HG03025 (cell line): ENCODE measurements at regions not wholly inside any gene's neighbourhood (a gene's known extent, or its start where the extent isn't known, plus 50 kb on each side); places are given as distances from the start of the nearest gene placed in this dataset.

Source experiments
- ATAC-seq: cut with Tn5 transposase; IDR thresholded peaks from one replicate; pipeline ENCODE4 v1.9.1; 2021; ENCODE audit warnings: mild to moderate bottlenecking, moderate library complexity; ENCODE audit not compliant: unreplicated experiment, low FRiP score

- no peak for ATAC-seq
Observed at GRCh38 chr9:17019398-17019797, 115.4 kb upstream of the CNTLN start.

GRCh38 chr9:17018540-17019196 is 116.2 kb upstream of the CNTLN start:
- ATAC-seq: no peak

- no peak for ATAC-seq
Observed at GRCh38 chr9:17017931-17018491, 116.8 kb upstream of the CNTLN start.

DNA sequence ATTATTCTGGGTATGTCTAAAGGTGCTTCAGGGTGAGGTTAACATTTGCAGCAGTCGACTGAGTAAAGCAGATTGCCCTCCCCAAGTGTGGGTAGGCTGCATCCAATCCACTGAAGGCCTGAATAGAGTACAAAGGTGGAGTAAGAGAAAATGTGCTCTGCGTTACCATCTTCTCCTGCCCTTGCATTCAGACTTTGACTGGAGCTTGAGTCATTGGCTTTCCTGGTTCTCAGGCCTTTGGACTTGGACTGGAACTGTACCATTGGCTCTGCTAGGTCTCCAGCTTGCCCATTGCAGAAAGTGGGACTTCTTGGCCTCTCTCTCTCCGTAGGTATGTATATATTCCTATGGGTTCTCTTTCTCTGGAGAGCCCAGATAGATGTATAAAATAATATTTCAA is 120.9 kb upstream of the CNTLN start:
- no peak for ATAC-seq

GRCh38 chr9:17013010-17013409 is 121.8 kb upstream of the CNTLN start:
- no peak for ATAC-seq

- no peak for ATAC-seq
Observed at GRCh38 chr9:17011880-17012279, 123.0 kb upstream of the CNTLN start.

- no peak for ATAC-seq
Observed at GRCh38 chr9:17009071-17009470, 125.8 kb upstream of the CNTLN start.

GRCh38 chr9:17005056-17005823 is 129.6 kb upstream of the CNTLN start:
- no peak for ATAC-seq

DNA sequence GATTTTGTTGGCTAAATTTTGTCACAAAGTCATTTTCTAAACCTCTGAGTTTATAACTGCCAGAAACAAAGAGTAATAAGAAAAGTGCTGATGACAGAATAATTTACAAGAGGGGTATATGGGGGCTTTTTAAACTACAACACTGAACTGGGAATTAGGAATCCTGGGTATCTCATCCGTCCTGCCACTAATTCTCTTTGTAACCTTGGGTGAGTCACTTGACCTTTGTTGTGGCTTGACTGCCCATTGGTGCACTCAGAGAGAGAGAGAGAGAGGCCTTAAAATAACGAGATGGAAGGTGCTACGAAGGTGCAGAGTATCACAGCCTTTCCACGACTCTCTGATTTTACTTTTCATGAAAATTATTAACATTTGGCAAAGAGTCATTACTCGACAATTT is 130.3 kb upstream of the CNTLN start:
- ATAC-seq: no peak

DNA sequence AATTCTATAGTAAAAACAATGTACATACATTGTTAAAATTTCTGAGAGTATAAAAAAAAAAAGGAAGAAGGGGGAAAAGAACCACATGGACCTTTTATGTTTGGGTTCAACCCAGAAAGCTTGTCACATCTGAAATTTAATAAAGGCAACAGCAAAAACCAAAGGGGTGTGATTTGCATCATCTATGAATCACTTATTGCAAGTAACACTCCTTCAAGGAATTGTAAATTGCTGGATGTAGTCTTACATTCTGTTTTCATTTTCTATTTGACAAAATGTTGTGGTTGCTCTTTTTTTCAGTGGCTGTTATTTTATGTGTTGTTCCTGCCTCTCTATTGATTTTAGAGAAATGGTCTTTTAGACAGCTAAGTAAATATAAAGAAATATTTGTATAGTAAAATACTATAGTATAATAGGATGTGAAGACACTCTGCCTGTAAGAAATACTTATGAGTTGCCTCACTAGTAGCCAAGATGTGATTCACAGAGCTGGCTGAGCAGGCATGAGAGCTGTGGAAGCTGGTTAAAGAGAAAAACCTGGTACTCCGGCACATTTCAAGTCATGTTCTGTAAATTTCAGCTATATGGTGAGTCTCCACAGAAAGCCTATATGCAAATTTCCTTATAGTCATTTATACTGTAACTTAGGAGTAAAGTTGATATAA is 131.1 kb upstream of the CNTLN start:
- ATAC-seq: no peak

DNA sequence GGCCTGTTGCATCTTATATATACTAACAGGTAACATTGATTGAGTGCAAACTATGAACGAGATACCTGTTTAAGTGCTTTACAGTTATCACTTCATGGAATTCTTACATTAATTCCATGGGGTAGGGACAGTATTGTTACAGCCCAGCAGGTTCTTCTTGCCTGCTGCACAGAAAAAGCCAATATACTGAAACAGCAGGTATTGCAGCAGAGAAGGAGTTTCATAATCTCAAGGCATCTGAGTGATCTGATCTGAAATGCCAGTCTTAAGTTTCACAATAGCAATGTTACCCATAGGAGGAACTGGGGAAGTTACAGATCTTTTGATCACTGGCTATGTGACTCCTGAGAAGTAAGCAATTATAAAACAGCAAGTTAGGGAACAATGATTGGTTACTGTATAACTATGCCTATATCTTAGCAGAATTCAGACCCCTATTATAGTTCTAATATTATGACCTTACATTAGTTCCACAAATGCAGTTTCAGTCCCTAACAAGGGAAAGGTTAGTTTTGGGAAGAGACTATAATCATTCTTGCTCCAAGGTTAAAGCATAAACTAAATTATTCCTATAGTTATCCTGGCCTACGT is 126.5 kb upstream of the BNC2 start:
- no peak for ATAC-seq

- ATAC-seq: no peak
Observed at GRCh38 chr9:16992138-16992537, 121.7 kb upstream of the BNC2 start.

DNA sequence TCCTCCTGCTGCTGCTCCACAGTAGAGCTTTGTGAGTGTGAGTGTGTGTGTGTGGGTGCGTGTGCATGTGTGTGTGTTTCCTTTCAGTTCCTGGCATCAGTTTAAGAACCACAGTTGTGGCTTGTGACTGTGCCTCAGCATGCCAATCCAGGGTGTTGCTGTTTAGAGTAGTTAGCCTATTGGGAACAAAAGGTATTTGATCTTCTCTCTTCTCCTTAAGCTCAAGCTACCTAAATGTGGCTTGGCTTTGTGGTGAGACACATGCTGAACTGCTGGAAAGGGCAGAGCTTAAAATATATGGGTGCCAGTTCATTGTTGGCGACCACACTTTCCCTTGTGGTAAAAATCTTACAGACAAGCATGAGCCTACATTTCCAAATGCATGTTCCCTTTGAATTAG is 116.6 kb upstream of the BNC2 start:
- no peak for ATAC-seq

- ATAC-seq: no peak
Observed at GRCh38 chr9:16986556-16986955, 116.1 kb upstream of the BNC2 start.

DNA sequence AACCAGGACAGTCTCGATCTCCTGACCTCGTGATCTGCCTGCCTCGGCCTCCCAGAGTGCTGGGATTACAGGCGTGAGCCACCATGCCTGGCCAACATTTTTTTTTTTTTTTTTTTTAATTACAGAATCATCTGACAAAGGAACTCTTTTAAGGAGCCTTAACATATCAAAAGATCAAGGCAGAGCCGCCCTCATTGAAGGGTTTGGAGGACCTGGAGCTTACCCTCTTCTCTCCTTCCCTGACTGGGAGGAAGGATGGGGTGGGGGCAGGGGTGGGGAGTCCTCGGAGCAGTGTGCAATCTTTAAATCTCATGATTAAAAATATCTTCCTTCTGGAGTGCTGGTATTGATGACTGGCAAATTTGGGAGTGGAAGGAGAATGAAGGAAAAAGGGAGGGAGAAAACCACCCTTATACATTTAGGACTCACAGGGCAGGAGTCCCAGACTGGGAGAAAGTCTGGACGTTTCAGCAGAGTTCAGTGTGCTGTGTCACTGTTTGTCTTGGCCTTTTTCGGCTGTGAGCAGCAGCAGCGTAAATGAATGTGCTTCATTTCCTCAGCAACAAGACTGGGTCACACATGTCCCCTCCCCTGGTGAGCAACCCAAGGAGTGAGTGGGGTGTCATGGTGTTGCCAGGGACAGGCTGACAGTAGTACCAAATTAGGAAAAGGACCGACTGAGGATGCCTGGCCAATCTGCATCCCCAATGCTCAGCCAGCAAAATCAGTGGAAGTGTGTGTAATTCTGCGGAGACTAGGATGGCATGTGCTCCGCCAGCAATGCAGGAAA is 115.3 kb upstream of the BNC2 start:
- no peak for ATAC-seq

DNA sequence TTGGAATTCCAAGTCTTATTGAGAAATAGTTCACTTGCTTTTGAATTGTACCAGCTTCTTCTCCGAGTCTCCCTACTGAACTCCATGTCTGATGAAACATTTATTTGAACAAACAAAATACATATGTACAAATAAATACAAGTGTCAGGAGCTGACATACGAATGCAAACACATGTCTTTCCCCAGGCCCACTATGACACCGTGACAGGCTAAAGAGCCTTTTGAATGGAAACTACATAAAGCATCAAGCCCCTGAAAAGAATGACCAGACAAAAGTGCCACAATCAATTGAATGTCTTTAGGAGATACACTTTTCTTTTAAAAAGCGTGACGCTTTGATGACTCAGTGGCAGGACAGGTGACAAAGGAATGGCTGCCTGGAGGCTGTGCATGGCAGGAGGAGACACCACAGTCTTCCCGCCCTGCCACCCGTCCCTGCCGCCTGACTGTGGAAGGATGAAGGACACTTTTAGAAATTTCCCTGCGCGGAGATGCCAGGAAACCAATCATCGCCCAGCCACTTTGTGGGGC is 112.4 kb upstream of the BNC2 start:
- no peak for ATAC-seq

DNA sequence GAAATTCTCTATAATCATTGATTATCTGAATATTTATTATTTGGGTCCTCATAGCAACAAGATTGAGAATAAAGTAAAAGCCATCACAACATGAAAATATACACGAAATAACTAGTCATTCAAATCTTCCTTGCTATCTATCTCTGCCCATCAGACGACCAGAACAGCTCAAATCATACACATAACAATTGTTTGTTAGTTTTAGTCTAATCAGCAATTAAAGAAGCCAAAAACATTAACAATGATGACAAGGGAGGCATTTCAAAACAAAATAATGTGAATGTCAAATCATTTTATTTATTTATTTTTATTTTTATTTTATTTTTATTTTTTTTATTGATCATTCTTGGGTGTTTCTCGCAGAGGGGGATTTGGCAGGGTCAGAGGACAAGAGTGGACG is 106.0 kb upstream of the BNC2 start:
- no peak for ATAC-seq

GRCh38 chr9:16974436-16974835 is 104.0 kb upstream of the BNC2 start:
- no peak for ATAC-seq

DNA sequence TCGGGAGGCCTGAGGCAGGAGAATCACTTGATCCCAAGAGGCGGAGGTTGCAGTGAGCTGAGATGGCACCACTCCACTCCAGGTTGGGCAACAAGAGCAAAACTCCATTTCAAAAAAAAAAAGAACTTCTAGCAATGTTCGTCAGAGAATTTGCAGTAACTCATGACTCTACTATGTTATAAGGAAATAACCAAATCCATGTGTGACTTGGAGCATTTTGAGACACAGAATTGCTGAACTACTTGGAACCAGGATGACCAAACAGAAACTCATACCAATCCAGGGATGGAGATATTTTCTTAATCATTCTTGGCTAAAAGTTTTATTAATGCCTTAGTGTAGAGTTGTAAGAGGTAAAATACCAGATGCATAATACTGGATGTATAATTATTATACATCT is 99.9 kb upstream of the BNC2 start:
- ATAC-seq: no peak

- no peak for ATAC-seq
Observed at GRCh38 chr9:16964228-16964627, 93.8 kb upstream of the BNC2 start.
